HG03469 (cell line): ENCODE measurements at regions not wholly inside any gene's neighbourhood (a gene's known extent, or its start where the extent isn't known, plus 50 kb on each side); places are given as distances from the start of the nearest gene placed in this dataset.

Source experiments
- ATAC-seq: cut with Tn5 transposase; IDR thresholded peaks from one replicate; pipeline ENCODE4 v1.9.1; 2021; ENCODE audit warnings: mild to moderate bottlenecking, moderate library complexity, moderate number of reproducible peaks; ENCODE audit not compliant: unreplicated experiment

GRCh38 chrX:42944381-42944998 is 166.5 kb upstream of the PPP1R2C start:
- no peak for ATAC-seq

- no peak for ATAC-seq
Observed at GRCh38 chrX:42946544-42947194, 168.7 kb upstream of the PPP1R2C start.

GRCh38 chrX:42948723-42949657 is 171.0 kb upstream of the PPP1R2C start:
- no peak for ATAC-seq

- no peak for ATAC-seq
Observed at GRCh38 chrX:42951747-42952146, 173.8 kb upstream of the PPP1R2C start.

- no peak for ATAC-seq
Observed at GRCh38 chrX:42952621-42953020, 174.7 kb upstream of the PPP1R2C start.

GRCh38 chrX:42954880-42955279 is 176.9 kb upstream of the PPP1R2C start:
- ATAC-seq = peak; percentile 11

GRCh38 chrX:42955349-42955748 is 177.4 kb upstream of the PPP1R2C start:
- peak; percentile 78 for ATAC-seq

GRCh38 chrX:42967681-42968300 is 189.8 kb upstream of the PPP1R2C start:
- no peak for ATAC-seq

- ATAC-seq = no peak
Observed at GRCh38 chrX:42973321-42973720, 195.4 kb upstream of the PPP1R2C start.

- no peak for ATAC-seq
Observed at GRCh38 chrX:42975906-42976305, 197.9 kb upstream of the PPP1R2C start.

GRCh38 chrX:42976746-42977366 is 198.9 kb upstream of the PPP1R2C start:
- no peak for ATAC-seq

GRCh38 chrX:42978655-42979379 is 200.9 kb upstream of the PPP1R2C start:
- no peak for ATAC-seq

- ATAC-seq = no peak
Observed at GRCh38 chrX:42988700-42989099, 210.7 kb upstream of the PPP1R2C start.

GRCh38 chrX:42992199-42992943 is 214.4 kb upstream of the PPP1R2C start:
- ATAC-seq = no peak

- no peak for ATAC-seq
Observed at GRCh38 chrX:42996861-42997260, 218.9 kb upstream of the PPP1R2C start.

- ATAC-seq = no peak
Observed at GRCh38 chrX:43000121-43000520, 222.2 kb upstream of the PPP1R2C start.

- no peak for ATAC-seq
Observed at GRCh38 chrX:43002526-43003203, 224.7 kb upstream of the PPP1R2C start.

GRCh38 chrX:43003204-43003565 is 225.2 kb upstream of the PPP1R2C start:
- ATAC-seq = no peak

- no peak for ATAC-seq
Observed at GRCh38 chrX:43003939-43004338, 226.0 kb upstream of the PPP1R2C start.
